ENCODE measurements at regions not wholly inside any gene's neighbourhood (a gene's known extent, or its start where the extent isn't known, plus 50 kb on each side); places are given as distances from the start of the nearest gene placed in this dataset.
"Not testable (repeated sequence)": the region's sequence is repeated elsewhere in the genome, so short reads cannot be mapped to it uniquely, and the experiment has no call there.

GRCh38 chr5:51131266-51131665 is 252.0 kb upstream of the ISL1 start:
- Mint-ChIP-seq H3K4me3 (no peak overlapping the region), H3K9me3 (peaks cover 15% of the 10 kb centered on the region), H3K4me1 (ENCODE audit: low read depth) (no peaks in the 10 kb centered on the region), H3K27ac (no peak overlapping the region), H3K36me3 (ENCODE audit: low read depth) (no peaks in the 10 kb centered on the region), H3K27me3 (ENCODE audit: low read depth) (no peaks in the 10 kb centered on the region)

GRCh38 chr5:51138164-51138563 is 245.1 kb upstream of the ISL1 start:
- Mint-ChIP-seq H3K9me3 (peaks cover 18% of the 10 kb centered on the region), H3K36me3 (ENCODE audit: low read depth) (no peaks in the 10 kb centered on the region), H3K4me1 (ENCODE audit: low read depth) (no peaks in the 10 kb centered on the region), H3K27me3 (ENCODE audit: low read depth) (no peaks in the 10 kb centered on the region), H3K4me3 (no peak overlapping the region), H3K27ac (no peak overlapping the region)

- H3K9me3 Mint-ChIP-seq, result peaks cover 16% of the 10 kb centered on the region
- H3K4me3 Mint-ChIP-seq, result no peak overlapping the region
- no peak overlapping the region for H3K27ac Mint-ChIP-seq
- no peaks in the 10 kb centered on the region for H3K4me1 Mint-ChIP-seq (ENCODE audit: low read depth)
- no peaks in the 10 kb centered on the region for H3K36me3 Mint-ChIP-seq (ENCODE audit: low read depth)
- H3K27me3 Mint-ChIP-seq (ENCODE audit: low read depth), result no peaks in the 10 kb centered on the region
Observed at GRCh38 chr5:51148437-51148836, 234.8 kb upstream of the ISL1 start.

DNA sequence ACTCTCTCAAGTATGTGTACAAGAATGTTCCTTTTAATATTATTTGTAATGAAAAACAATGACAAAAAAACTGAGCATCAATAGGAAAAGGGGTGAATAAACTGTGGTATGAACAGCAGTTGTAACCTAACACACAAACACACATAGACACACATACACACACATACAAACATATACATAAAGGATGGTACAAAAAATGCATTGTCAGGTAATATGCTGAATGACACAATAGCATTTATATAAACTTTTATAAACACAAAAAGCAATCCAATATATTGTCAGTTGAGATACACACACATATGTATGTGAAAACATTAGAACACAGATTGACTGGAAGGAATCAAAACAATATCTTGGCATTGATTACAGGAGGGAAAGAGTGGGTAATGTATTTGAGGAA is 227.0 kb upstream of the ISL1 start:
- H3K36me3 Mint-ChIP-seq (ENCODE audit: low read depth), result no peaks in the 10 kb centered on the region
- H3K4me3 Mint-ChIP-seq, result no peak overlapping the region
- H3K27me3 Mint-ChIP-seq (ENCODE audit: low read depth), result no peaks in the 10 kb centered on the region
- no peak overlapping the region for H3K27ac Mint-ChIP-seq
- peaks cover 7% of the 10 kb centered on the region for H3K9me3 Mint-ChIP-seq
- H3K4me1 Mint-ChIP-seq (ENCODE audit: low read depth), result no peaks in the 10 kb centered on the region

- H3K27ac Mint-ChIP-seq, result no peak overlapping the region
- H3K27me3 Mint-ChIP-seq (ENCODE audit: low read depth), result no peaks in the 10 kb centered on the region
- no peaks in the 10 kb centered on the region for H3K4me1 Mint-ChIP-seq (ENCODE audit: low read depth)
- H3K9me3 Mint-ChIP-seq, result peaks cover 10% of the 10 kb centered on the region
- H3K36me3 Mint-ChIP-seq (ENCODE audit: low read depth), result no peaks in the 10 kb centered on the region
- no peak overlapping the region for H3K4me3 Mint-ChIP-seq
Observed at GRCh38 chr5:51156838-51157237, 226.4 kb upstream of the ISL1 start.

DNA sequence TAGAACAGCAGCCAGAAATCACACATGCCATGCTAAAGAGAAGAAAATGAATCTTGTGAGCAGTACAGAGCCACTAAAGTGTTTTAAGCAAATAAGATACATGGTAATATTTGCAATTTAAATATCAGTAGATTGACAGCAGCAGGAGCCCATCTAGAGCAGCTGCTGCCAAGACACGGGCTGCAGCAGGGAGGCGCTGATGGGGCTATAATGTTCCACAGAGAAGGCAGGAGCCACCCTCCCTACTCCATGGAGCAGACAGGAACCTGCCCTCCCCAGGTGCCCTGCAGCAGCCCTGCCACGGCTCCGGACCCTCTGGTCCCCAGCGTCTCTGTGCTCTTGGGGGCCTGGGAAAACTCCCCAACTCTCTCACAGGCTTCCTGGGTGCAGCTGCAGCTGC is 224.1 kb upstream of the ISL1 start:
- Mint-ChIP-seq H3K9me3 (peaks cover 22% of the 10 kb centered on the region), H3K36me3 (ENCODE audit: low read depth) (no peaks in the 10 kb centered on the region), H3K27me3 (ENCODE audit: low read depth) (no peaks in the 10 kb centered on the region), H3K27ac (no peak overlapping the region), H3K4me3 (no peak overlapping the region), H3K4me1 (ENCODE audit: low read depth) (no peaks in the 10 kb centered on the region)

- Mint-ChIP-seq H3K4me3 (no peak overlapping the region), H3K9me3 (peaks cover 22% of the 10 kb centered on the region), H3K36me3 (ENCODE audit: low read depth) (no peaks in the 10 kb centered on the region), H3K27me3 (ENCODE audit: low read depth) (no peaks in the 10 kb centered on the region), H3K27ac (no peak overlapping the region), H3K4me1 (ENCODE audit: low read depth) (no peaks in the 10 kb centered on the region)
Observed at GRCh38 chr5:51159606-51160005, 223.6 kb upstream of the ISL1 start.

- no peaks in the 10 kb centered on the region for H3K4me1 Mint-ChIP-seq (ENCODE audit: low read depth)
- H3K27ac Mint-ChIP-seq, result no peak overlapping the region
- no peak overlapping the region for H3K4me3 Mint-ChIP-seq
- H3K9me3 Mint-ChIP-seq, result peaks cover 22% of the 10 kb centered on the region
- no peaks in the 10 kb centered on the region for H3K27me3 Mint-ChIP-seq (ENCODE audit: low read depth)
- H3K36me3 Mint-ChIP-seq (ENCODE audit: low read depth), result no peaks in the 10 kb centered on the region
Observed at GRCh38 chr5:51162245-51162644, 221.0 kb upstream of the ISL1 start.

GRCh38 chr5:51165621-51166020 is 217.6 kb upstream of the ISL1 start:
- H3K9me3 Mint-ChIP-seq, result peaks cover 21% of the 10 kb centered on the region
- not testable (repeated sequence) for H3K4me1 Mint-ChIP-seq (ENCODE audit: low read depth); H3K27me3 Mint-ChIP-seq (ENCODE audit: low read depth); H3K4me3 Mint-ChIP-seq; H3K27ac Mint-ChIP-seq; H3K36me3 Mint-ChIP-seq (ENCODE audit: low read depth)

DNA sequence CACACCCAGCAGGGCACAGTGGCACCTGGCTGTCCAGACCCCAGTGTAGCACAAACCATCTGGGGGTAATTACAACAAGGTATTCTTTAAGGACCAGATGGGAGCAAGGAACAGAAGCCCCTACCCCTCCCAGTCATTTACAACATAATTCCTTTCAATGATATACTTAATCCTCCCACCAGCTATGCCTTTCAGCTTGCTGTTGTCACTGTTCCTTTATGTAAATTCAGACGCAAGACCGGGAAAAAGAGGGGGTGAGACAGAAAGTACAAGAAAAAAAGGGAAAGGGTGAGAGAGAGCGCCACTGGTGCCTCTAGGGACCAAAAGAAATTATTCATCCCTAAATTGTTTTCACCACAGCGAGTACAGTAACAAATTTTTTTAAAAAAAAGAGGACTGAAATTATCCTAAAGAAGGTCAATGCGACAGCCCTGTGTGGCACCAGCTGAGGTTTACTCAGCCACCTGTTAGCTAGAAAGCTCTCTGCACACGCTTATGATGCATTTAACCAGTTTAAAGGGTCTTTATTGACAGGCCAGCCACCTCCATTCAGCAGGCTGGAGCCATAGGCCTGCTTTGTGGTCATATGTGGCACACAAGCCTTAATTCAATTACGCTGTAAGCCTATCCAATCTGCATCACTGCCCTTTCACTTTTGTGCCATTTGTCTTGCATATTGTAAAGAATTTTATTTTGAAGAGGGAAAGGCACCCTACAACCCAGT is 210.2 kb upstream of the ISL1 start:
- Mint-ChIP-seq H3K27me3 (ENCODE audit: low read depth) (no peaks in the 10 kb centered on the region), H3K36me3 (ENCODE audit: low read depth) (no peaks in the 10 kb centered on the region), H3K4me3 (no peak overlapping the region), H3K9me3 (peaks cover 3% of the 10 kb centered on the region), H3K4me1 (ENCODE audit: low read depth) (no peaks in the 10 kb centered on the region), H3K27ac (no peak overlapping the region)

DNA sequence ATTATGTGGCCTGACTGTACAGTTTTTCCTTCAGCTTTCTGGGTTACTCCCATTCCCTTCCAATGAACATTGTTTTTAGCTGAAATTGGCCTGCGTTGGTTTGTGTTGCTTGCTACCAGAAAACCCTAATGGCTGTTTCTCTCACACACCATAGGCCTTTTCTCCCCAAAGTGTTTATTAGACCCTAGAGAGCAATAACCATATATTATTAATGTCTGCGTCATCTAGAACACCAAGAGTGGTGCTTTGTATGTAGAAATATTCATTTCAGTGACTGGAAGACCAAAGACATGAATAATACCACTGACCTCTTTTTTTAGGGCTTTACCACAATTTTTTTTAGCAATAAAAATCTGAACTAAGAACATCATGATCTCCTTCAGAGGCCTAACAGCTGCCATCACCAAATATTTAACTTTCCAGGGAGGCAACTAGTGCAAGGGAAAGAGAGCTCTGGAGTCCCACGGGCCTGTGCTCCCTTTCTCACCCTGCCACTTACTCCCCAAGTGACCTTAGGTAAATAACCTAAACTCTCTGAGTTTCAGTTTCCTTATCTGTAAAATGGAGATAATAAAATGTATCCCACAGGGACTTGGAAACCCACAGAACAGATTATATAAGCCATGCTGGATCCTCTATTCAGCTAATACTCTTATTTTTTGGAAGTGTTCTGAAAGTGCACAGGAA is 201.9 kb upstream of the ISL1 start:
- Mint-ChIP-seq H3K36me3 (ENCODE audit: low read depth) (no peaks in the 10 kb centered on the region), H3K9me3 (peaks cover 3% of the 10 kb centered on the region), H3K27me3 (ENCODE audit: low read depth) (no peaks in the 10 kb centered on the region), H3K27ac (no peak overlapping the region), H3K4me3 (no peak overlapping the region), H3K4me1 (ENCODE audit: low read depth) (no peaks in the 10 kb centered on the region)

DNA sequence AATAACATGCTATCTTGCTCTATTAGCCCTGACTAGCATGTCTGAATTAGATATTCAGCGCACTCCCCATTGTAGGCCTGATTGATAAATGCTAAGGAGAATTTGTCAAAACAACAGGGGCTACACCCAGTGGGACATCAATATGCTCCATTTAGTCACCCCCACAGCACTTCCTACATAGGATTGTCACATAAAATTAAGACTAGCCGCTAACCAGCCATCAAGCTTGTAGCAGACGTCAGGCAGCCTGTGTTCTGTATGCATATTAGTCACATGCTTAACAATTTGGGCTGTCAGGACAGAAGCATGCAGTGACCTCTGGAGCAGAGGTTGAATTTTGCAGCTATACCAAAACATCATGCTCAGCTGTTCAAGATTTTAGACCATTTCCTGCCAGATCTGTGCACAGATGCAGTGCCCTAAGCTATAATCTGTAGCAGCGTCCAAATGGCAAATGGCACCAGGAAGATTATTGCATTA is 197.4 kb upstream of the ISL1 start:
- H3K27me3 Mint-ChIP-seq (ENCODE audit: low read depth), result no peaks in the 10 kb centered on the region
- no peak overlapping the region for H3K4me3 Mint-ChIP-seq
- H3K36me3 Mint-ChIP-seq (ENCODE audit: low read depth), result no peaks in the 10 kb centered on the region
- H3K27ac Mint-ChIP-seq, result no peak overlapping the region
- H3K4me1 Mint-ChIP-seq (ENCODE audit: low read depth), result no peaks in the 10 kb centered on the region
- H3K9me3 Mint-ChIP-seq, result no peaks in the 10 kb centered on the region

DNA sequence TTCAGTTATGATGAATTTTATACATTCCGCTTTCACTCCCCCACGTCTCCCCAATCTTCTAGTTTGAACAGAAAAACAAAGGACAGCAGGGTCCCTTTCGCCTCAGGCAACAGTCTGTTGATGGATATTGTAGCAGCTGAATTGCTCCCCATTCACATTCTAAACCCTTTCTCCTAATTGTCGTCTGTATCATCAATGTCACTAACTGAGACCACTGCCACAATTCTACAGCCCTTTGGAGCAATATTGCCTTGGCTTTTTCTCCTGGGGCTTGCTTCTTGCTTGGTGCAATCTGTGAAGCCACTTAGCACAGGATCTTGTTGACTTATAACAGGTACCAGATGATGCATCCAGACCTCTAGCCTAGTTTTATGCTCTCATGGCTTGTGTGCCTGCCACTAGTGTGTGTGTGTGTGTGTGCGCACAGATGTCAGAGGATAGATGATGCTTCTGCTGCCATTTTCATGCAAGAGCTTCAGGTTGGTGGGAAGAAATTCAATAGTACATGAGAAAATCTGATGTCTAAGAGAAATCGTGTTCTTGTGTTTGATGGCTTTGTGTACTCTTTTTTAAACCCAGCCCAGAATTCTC is 195.2 kb upstream of the ISL1 start:
- no peak overlapping the region for H3K4me3 Mint-ChIP-seq
- no peaks in the 10 kb centered on the region for H3K9me3 Mint-ChIP-seq
- no peak overlapping the region for H3K27ac Mint-ChIP-seq
- H3K27me3 Mint-ChIP-seq (ENCODE audit: low read depth), result no peaks in the 10 kb centered on the region
- no peaks in the 10 kb centered on the region for H3K4me1 Mint-ChIP-seq (ENCODE audit: low read depth)
- no peaks in the 10 kb centered on the region for H3K36me3 Mint-ChIP-seq (ENCODE audit: low read depth)

DNA sequence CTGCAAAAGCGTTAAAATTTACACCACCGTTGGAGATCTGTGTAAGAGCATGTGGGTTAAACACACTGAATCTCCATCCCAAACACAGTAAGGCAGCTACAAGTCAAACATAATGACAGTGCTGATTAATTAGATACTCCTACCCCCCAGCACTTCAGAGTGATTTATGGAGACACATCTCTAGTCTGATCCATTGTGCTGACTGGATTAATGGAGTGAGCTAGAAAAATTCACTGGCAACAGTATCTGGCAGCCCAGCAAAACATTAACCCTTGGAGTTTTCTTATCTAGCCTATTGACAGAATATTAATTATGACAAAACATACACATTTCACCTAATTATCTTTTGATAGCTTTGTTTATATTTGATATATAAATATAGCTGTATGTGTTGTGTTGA is 188.6 kb upstream of the ISL1 start:
- Mint-ChIP-seq H3K4me3 (no peak overlapping the region), H3K27ac (no peak overlapping the region), H3K36me3 (ENCODE audit: low read depth) (no peaks in the 10 kb centered on the region), H3K4me1 (ENCODE audit: low read depth) (no peaks in the 10 kb centered on the region), H3K27me3 (ENCODE audit: low read depth) (no peaks in the 10 kb centered on the region), H3K9me3 (no peaks in the 10 kb centered on the region)

- Mint-ChIP-seq H3K27ac (no peak overlapping the region), H3K4me3 (no peak overlapping the region), H3K9me3 (peaks cover 3% of the 10 kb centered on the region), H3K4me1 (ENCODE audit: low read depth) (no peaks in the 10 kb centered on the region), H3K27me3 (ENCODE audit: low read depth) (no peaks in the 10 kb centered on the region), H3K36me3 (ENCODE audit: low read depth) (no peaks in the 10 kb centered on the region)
Observed at GRCh38 chr5:51201024-51201423, 182.2 kb upstream of the ISL1 start.

Measured in T-helper 1 cell treated with Interleukin-12 subunit alpha and Interleukin-12 subunit beta and Interleukin-4 antibody, amounts not matched to agents 30 μg/mL and 1 μg/mL, for 36 hours (primary cell).